ENCODE measurements at regions not wholly inside any gene's neighbourhood (a gene's known extent, or its start where the extent isn't known, plus 50 kb on each side); places are given as distances from the start of the nearest gene placed in this dataset.

- no peak for DNase-seq (ENCODE audit: low read depth)
These were observed 436.1 kb upstream of the GOT2 start for GRCh38 chr16:59170099-59170712.

GRCh38 chr16:59169168-59169567 lies 435.1 kb upstream of the GOT2 start:
- DNase-seq (ENCODE audit: low read depth): no peak

- DNase-seq (ENCODE audit: low read depth): no peak
These were observed 434.5 kb upstream of the GOT2 start for GRCh38 chr16:59168461-59169114.

GRCh38 chr16:59164461-59164860 lies 430.3 kb upstream of the GOT2 start:
- DNase-seq (ENCODE audit: low read depth): no peak

- no peak for DNase-seq (ENCODE audit: low read depth)
These were observed 429.4 kb upstream of the GOT2 start for GRCh38 chr16:59163371-59164055.

GRCh38 chr16:59161679-59162078 lies 427.6 kb upstream of the GOT2 start:
- no peak for DNase-seq (ENCODE audit: low read depth)

GRCh38 chr16:59154295-59154694 lies 420.2 kb upstream of the GOT2 start:
- no peak for DNase-seq (ENCODE audit: low read depth)

- DNase-seq (ENCODE audit: low read depth): no peak
These were observed 414.6 kb upstream of the GOT2 start for GRCh38 chr16:59148769-59149155.

GRCh38 chr16:59148056-59148768 lies 414.1 kb upstream of the GOT2 start:
- no peak for DNase-seq (ENCODE audit: low read depth)

- DNase-seq (ENCODE audit: low read depth): no peak
These were observed 412.0 kb upstream of the GOT2 start for GRCh38 chr16:59146140-59146539.

- no peak for DNase-seq (ENCODE audit: low read depth)
These were observed 410.7 kb upstream of the GOT2 start for GRCh38 chr16:59144841-59145240.

GRCh38 chr16:59144326-59144725 lies 410.2 kb upstream of the GOT2 start:
- DNase-seq (ENCODE audit: low read depth): no peak

GRCh38 chr16:59126486-59126885 lies 392.4 kb upstream of the GOT2 start:
- no peak for DNase-seq (ENCODE audit: low read depth)

GRCh38 chr16:59124056-59124455 lies 389.9 kb upstream of the GOT2 start:
- no peak for DNase-seq (ENCODE audit: low read depth)

- no peak for DNase-seq (ENCODE audit: low read depth)
These were observed 389.4 kb upstream of the GOT2 start for GRCh38 chr16:59123479-59123878.

GRCh38 chr16:59122262-59122537 lies 388.1 kb upstream of the GOT2 start:
- no peak for DNase-seq (ENCODE audit: low read depth)

GRCh38 chr16:59121411-59122261 lies 387.5 kb upstream of the GOT2 start:
- DNase-seq (ENCODE audit: low read depth): no peak

GRCh38 chr16:59116744-59117143 lies 382.6 kb upstream of the GOT2 start:
- DNase-seq (ENCODE audit: low read depth): no peak

GRCh38 chr16:59114790-59115189 lies 380.7 kb upstream of the GOT2 start:
- no peak for DNase-seq (ENCODE audit: low read depth)

- no peak for DNase-seq (ENCODE audit: low read depth)
These were observed 379.0 kb upstream of the GOT2 start for GRCh38 chr16:59113004-59113670.

GRCh38 chr16:59111280-59111679 lies 377.2 kb upstream of the GOT2 start:
- no peak for DNase-seq (ENCODE audit: low read depth)

GRCh38 chr16:59108374-59108773 lies 374.3 kb upstream of the GOT2 start:
- DNase-seq (ENCODE audit: low read depth): no peak
